Loucy (cell line): ENCODE measurements at regions not wholly inside any gene's neighbourhood (a gene's known extent, or its start where the extent isn't known, plus 50 kb on each side); places are given as distances from the start of the nearest gene placed in this dataset.
"Not testable (repeated sequence)": the region's sequence is repeated elsewhere in the genome, so short reads cannot be mapped to it uniquely, and the experiment has no call there.

Source experiments
- H2AFZ ChIP-seq: fragments of 200-600 bp; sonication (generic); 2 replicates; pipeline ENCODE4 v1.6.0; 2016; ENCODE audit warnings: antibody characterized with exemption, mild to moderate bottlenecking, low read length, moderate library complexity
- H3F3A ChIP-seq: fragments of 200-600 bp; 2 replicates; pipeline ENCODE4 v1.6.0; 2016; ENCODE audit warnings: antibody characterized with exemption, low read depth, mild to moderate bottlenecking
- H3K27me3 ChIP-seq: fragments of 200-600 bp; sonication (generic); 2 replicates; pipeline ENCODE4 v1.6.1; 2014; ENCODE audit warnings: low read length, mild to moderate bottlenecking; ENCODE audit not compliant: insufficient read depth, poor library complexity, severe bottlenecking
- H3K36me3 ChIP-seq: fragments of 200-600 bp; sonication (generic); 2 replicates; pipeline ENCODE4 v1.6.1; 2016; ENCODE audit warnings: low read length; ENCODE audit not compliant: insufficient read depth
- H3K4me1 ChIP-seq: fragments of 200-600 bp; sonication (generic); 2 replicates; pipeline ENCODE4 v1.5.1; 2014; ENCODE audit warnings: low read length, mild to moderate bottlenecking; ENCODE audit not compliant: insufficient read depth, poor library complexity, severe bottlenecking
- H3K4me2 ChIP-seq: fragments of 200-600 bp; sonication (generic); 2 replicates; pipeline ENCODE4 v1.6.0; 2014; ENCODE audit warnings: antibody characterized with exemption, low read length, low read depth, mild to moderate bottlenecking; ENCODE audit not compliant: poor library complexity, severe bottlenecking
- H3K4me3 ChIP-seq: fragments of 200-600 bp; sonication (generic); 2 replicates; pipeline ENCODE4 v1.5.1; 2014; ENCODE audit warnings: low read length, mild to moderate bottlenecking, mixed read lengths; ENCODE audit not compliant: poor library complexity, severe bottlenecking
- H3K79me2 ChIP-seq: fragments of 200-600 bp; sonication (generic); 2 replicates; pipeline ENCODE4 v1.6.1; 2014; ENCODE audit warnings: low read length; ENCODE audit not compliant: insufficient read depth
- H3K9ac ChIP-seq: fragments of 200-600 bp; sonication (generic); 2 replicates; pipeline ENCODE4 v1.6.0; 2014; ENCODE audit warnings: mild to moderate bottlenecking, low read depth, low read length, moderate library complexity; ENCODE audit not compliant: poor library complexity, severe bottlenecking
- H3K9me2 ChIP-seq: fragments of 200-600 bp; sonication (generic); replicated peaks from 2 replicates; pipeline ENCODE4 v1.6.1; 2016; ENCODE audit warnings: low read depth, low read length, mixed read lengths
- H3K9me3 ChIP-seq: fragments of 200-600 bp; sonication (generic); 2 replicates; pipeline ENCODE4 v1.6.1; 2014; ENCODE audit warnings: mild to moderate bottlenecking, antibody characterized with exemption, low read length, low read depth; ENCODE audit not compliant: insufficient read depth
- H4K20me1 ChIP-seq: fragments of 200-600 bp; sonication (generic); 2 replicates; pipeline ENCODE4 v1.6.0; 2014; ENCODE audit warnings: antibody characterized with exemption, low read length, mild to moderate bottlenecking; ENCODE audit not compliant: insufficient read depth, poor library complexity, severe bottlenecking
- EZH2phosphoT487 ChIP-seq: fragments of 200-600 bp; IDR thresholded peaks from 2 replicates; pipeline ENCODE4 v1.6.1; 2018; ENCODE audit warnings: antibody characterized with exemption, mild to moderate bottlenecking, moderate library complexity, borderline replicate concordance
- TF ChIP-seq, protein P1 (sequence below): fragments of 200-600 bp; sonication (generic); conservative IDR thresholded peaks from 2 replicates; pipeline ENCODE4 v1.5.1; 2014; ENCODE audit warnings: mild to moderate bottlenecking, antibody characterized with exemption, low read length

DNA sequence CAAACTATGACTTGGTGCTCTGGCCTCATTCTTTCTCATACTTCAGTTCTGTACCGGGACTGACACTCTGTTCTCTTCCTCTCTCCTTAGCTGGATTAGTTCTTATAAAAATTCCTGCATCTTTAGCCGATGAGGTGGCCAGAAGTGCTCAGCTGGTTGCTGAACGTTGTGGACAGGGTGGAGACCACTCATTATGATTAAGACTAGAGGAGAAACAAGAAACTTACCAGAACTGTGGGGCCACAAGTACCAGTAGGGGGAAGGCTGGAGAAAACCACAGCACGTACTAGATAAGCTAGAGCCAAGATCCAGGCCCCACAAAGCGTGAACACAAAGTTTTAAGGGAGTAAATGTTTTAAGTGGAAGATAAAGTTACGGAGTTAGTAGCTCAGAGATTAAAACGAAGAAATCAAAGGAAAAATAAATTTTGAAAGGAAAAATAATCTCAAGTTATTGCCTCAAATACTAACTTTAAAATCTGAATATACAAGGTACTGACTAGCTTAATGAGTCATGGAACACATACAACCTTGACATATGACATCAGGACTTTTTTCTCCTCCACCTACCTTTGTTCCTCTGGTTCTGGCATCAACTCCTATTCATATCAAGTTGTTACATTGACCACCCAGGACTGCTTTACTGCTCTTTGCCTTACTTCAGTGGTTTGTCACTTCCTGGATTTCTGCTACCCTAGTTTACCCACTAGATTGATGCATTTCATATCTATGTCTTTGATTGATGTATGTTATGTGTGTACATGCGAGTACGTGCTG lies 469.0 kb downstream of the TFEC start:
- Histone ChIP-seq H3K79me2 (no peaks in the 10 kb centered on the region), H2AFZ (no peak overlapping the region), H3K4me2 (no peak overlapping the region), H3F3A (no peaks in the 10 kb centered on the region), H3K9me3 (no peaks in the 10 kb centered on the region), H4K20me1 (no peaks in the 10 kb centered on the region), H3K27me3 (no peaks in the 10 kb centered on the region), H3K9me2 (no peaks in the 10 kb centered on the region), H3K9ac (no peak overlapping the region), H3K4me1 (no peaks in the 10 kb centered on the region), H3K4me3 (no peak overlapping the region), H3K36me3 (no peaks in the 10 kb centered on the region)
- TF ChIP-seq EZH2phosphoT487: no peak
- TF ChIP-seq, protein P1, sequence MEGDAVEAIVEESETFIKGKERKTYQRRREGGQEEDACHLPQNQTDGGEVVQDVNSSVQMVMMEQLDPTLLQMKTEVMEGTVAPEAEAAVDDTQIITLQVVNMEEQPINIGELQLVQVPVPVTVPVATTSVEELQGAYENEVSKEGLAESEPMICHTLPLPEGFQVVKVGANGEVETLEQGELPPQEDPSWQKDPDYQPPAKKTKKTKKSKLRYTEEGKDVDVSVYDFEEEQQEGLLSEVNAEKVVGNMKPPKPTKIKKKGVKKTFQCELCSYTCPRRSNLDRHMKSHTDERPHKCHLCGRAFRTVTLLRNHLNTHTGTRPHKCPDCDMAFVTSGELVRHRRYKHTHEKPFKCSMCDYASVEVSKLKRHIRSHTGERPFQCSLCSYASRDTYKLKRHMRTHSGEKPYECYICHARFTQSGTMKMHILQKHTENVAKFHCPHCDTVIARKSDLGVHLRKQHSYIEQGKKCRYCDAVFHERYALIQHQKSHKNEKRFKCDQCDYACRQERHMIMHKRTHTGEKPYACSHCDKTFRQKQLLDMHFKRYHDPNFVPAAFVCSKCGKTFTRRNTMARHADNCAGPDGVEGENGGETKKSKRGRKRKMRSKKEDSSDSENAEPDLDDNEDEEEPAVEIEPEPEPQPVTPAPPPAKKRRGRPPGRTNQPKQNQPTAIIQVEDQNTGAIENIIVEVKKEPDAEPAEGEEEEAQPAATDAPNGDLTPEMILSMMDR: no peak

DNA sequence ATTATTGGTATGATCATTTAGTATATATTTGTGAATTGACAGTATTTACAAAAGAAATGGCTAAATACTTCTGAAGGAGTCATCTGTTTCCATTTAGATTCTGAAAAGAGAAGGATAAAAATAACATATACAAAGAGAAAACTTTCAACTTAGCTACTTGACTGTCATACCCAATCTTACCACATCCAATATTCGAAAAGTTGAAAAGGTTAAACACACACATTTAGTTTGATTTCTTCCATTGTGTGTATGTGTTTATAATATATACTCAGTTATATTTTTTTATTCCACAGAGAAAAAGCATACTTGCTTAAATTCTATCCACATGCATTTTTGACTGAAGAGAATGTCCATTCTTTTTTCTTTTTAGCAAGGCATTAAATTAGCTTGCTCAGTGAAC lies 470.7 kb downstream of the TFEC start:
- Histone ChIP-seq H3K9ac (no peak overlapping the region), H2AFZ (no peak overlapping the region), H3K79me2 (no peaks in the 10 kb centered on the region), H3K4me2 (no peak overlapping the region), H3K9me2 (no peaks in the 10 kb centered on the region), H3K4me1 (no peaks in the 10 kb centered on the region), H4K20me1 (no peaks in the 10 kb centered on the region), H3K27me3 (no peaks in the 10 kb centered on the region), H3K9me3 (no peaks in the 10 kb centered on the region), H3K4me3 (no peak overlapping the region), H3F3A (no peaks in the 10 kb centered on the region), H3K36me3 (no peaks in the 10 kb centered on the region)
- TF ChIP-seq EZH2phosphoT487: no peak
- TF ChIP-seq, protein P1: no peak

DNA sequence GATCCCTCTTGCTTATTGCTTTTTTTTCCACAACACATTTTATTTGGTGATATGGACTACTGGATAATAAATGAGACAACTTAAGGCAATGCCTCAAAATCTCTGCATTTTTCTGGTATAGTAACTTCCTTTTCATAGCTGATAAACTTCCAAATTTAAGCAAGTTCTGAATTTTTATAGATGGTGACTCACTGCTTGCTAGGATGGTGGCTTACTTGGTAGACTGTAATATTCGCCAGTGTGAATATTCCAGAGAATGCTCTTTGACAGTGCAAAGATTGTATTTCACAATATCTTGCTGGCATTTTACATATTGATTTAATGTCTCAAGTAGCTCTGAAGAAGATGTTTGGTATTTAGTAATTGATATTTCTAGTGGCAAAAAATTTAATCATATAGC lies 472.4 kb downstream of the TFEC start:
- Histone ChIP-seq H3K79me2 (no peaks in the 10 kb centered on the region), H3K4me3 (no peak overlapping the region), H4K20me1 (no peaks in the 10 kb centered on the region), H2AFZ (no peak overlapping the region), H3K9me2 (no peaks in the 10 kb centered on the region), H3K27me3 (no peaks in the 10 kb centered on the region), H3F3A (no peaks in the 10 kb centered on the region), H3K4me2 (no peak overlapping the region), H3K36me3 (no peaks in the 10 kb centered on the region), H3K9me3 (no peaks in the 10 kb centered on the region), H3K9ac (no peak overlapping the region), H3K4me1 (no peaks in the 10 kb centered on the region)
- TF ChIP-seq EZH2phosphoT487: no peak
- TF ChIP-seq, protein P1: no peak

DNA sequence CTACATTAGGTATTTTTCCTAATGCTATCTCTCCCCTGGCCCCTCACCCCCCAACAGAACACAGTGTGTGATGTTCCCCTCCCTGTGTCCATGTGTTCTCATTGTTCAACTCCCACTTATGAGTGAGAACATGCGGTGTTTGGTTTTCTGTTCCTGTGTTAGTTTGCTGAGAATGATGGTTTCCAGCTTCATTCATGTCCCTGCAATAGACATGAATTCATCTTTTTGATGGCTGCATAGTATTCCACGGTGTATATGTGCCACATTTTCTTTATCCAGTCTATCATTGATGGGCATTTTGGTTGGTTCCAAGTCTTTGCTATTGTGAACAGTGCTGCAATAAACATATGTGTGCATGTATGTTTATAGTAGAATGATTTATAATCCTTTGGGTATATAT lies 473.3 kb downstream of the TFEC start:
- not testable (repeated sequence) for H3K79me2 ChIP-seq, H3K9me2 ChIP-seq, H3K9ac ChIP-seq, H3K36me3 ChIP-seq, H3K4me1 ChIP-seq, H4K20me1 ChIP-seq, H3K4me3 ChIP-seq, H3K27me3 ChIP-seq, H3K4me2 ChIP-seq, H2AFZ ChIP-seq, H3F3A ChIP-seq, H3K9me3 ChIP-seq
